H9 (cell line): ENCODE measurements at regions not wholly inside any gene's neighbourhood (a gene's known extent, or its start where the extent isn't known, plus 50 kb on each side); places are given as distances from the start of the nearest gene placed in this dataset.

Experiments
- DNase-seq: peaks from one replicate; pipeline ENCODE4 v3.0.0-alpha.2; 2017
- H2AFZ ChIP-seq: one replicate; pipeline ENCODE4 v1.6.1; 2013; ENCODE audit warnings: mild to moderate bottlenecking, low read length, control low read depth, moderate library complexity
- H2AK5ac ChIP-seq: 2 replicates; pipeline ENCODE4 v1.6.1; 2013; ENCODE audit warnings: low read length, control low read depth, mixed read lengths; ENCODE audit not compliant: insufficient read length
- H2BK120ac ChIP-seq: one replicate; pipeline ENCODE4 v1.6.1; 2013; ENCODE audit warnings: low read depth, mild to moderate bottlenecking, low read length, control low read depth, inconsistent platforms; ENCODE audit not compliant: poor library complexity, severe bottlenecking
- H2BK12ac ChIP-seq: 2 replicates; pipeline ENCODE4 v1.6.1; 2013; ENCODE audit warnings: low read length, control low read depth, mixed read lengths, low read depth; ENCODE audit not compliant: insufficient read length
- H2BK15ac ChIP-seq: 2 replicates; pipeline ENCODE4 v1.6.1; 2013; ENCODE audit warnings: low read depth, low read length, control low read depth
- H2BK20ac ChIP-seq: one replicate; pipeline ENCODE4 v1.6.1; 2013; ENCODE audit warnings: low read depth, mild to moderate bottlenecking, low read length, control low read depth, inconsistent platforms; ENCODE audit not compliant: poor library complexity, severe bottlenecking
- H2BK5ac ChIP-seq: 2 replicates; pipeline ENCODE4 v1.6.1; 2013; ENCODE audit warnings: low read length, control low read depth, mixed read lengths; ENCODE audit not compliant: insufficient read length
- H3K14ac ChIP-seq: 2 replicates; pipeline ENCODE4 v1.6.1; 2013; ENCODE audit warnings: low read length, control low read depth; ENCODE audit not compliant: insufficient read depth
- H3K18ac ChIP-seq: 2 replicates; pipeline ENCODE4 v1.6.1; 2013; ENCODE audit warnings: low read depth, mild to moderate bottlenecking, mixed read lengths, low read length, control low read depth; ENCODE audit not compliant: insufficient read length
- H3K23ac ChIP-seq: 2 replicates; pipeline ENCODE4 v1.6.1; 2013; ENCODE audit warnings: low read length, control low read depth, mixed read lengths, low read depth; ENCODE audit not compliant: insufficient read length
- H3K23me2 ChIP-seq: 2 replicates; pipeline ENCODE4 v1.6.1; 2013; ENCODE audit warnings: low read depth, mild to moderate bottlenecking, mixed read lengths, low read length, control low read depth; ENCODE audit not compliant: insufficient read length, poor library complexity, severe bottlenecking
- H3K27ac ChIP-seq: 2 replicates; pipeline ENCODE4 v1.5.1; 2013; ENCODE audit warnings: low read length, control low read depth, mixed read lengths, low read depth; ENCODE audit not compliant: insufficient read length
- H3K27me3 ChIP-seq: 2 replicates; pipeline ENCODE4 v1.6.1; 2013; ENCODE audit warnings: low read length, control low read depth, inconsistent platforms; ENCODE audit not compliant: insufficient read depth
- H3K4ac ChIP-seq: 2 replicates; pipeline ENCODE4 v1.6.1; 2013; ENCODE audit warnings: low read depth, mild to moderate bottlenecking, control low read depth, inconsistent platforms, low read length, moderate library complexity
- H3K4me1 ChIP-seq: 2 replicates; pipeline ENCODE4 v1.6.1; 2013; ENCODE audit warnings: low read length, control low read depth, inconsistent platforms; ENCODE audit not compliant: insufficient read depth
- H3K4me2 ChIP-seq: 2 replicates; pipeline ENCODE4 v1.6.1; 2013; ENCODE audit warnings: low read length, control low read depth, mixed read lengths; ENCODE audit not compliant: insufficient read length, insufficient read depth
- H3K56ac ChIP-seq: 2 replicates; pipeline ENCODE4 v1.6.1; 2013; ENCODE audit warnings: low read depth, mild to moderate bottlenecking, mixed read lengths, low read length, control low read depth; ENCODE audit not compliant: insufficient read length
- H3K79me1 ChIP-seq: 2 replicates; pipeline ENCODE4 v1.6.1; 2013; ENCODE audit warnings: low read depth, mild to moderate bottlenecking, moderate library complexity, low read length, control low read depth, inconsistent platforms; ENCODE audit not compliant: insufficient read depth, poor library complexity, severe bottlenecking
- H3K79me2 ChIP-seq: 2 replicates; pipeline ENCODE4 v1.6.1; 2013; ENCODE audit warnings: low read length, control low read depth, inconsistent platforms; ENCODE audit not compliant: insufficient read depth
- H3K9ac ChIP-seq: 2 replicates; pipeline ENCODE4 v1.6.1; 2013; ENCODE audit warnings: low read length, control low read depth, mixed read lengths; ENCODE audit not compliant: insufficient read length; ENCODE audit errors: extremely low read depth
- H3K9me3 ChIP-seq: one replicate; pipeline ENCODE4 v1.6.1; 2013; ENCODE audit warnings: low read depth, low read length, inconsistent platforms; ENCODE audit not compliant: control insufficient read depth
- H3T11ph ChIP-seq: one replicate; pipeline ENCODE4 v1.6.1; 2013; ENCODE audit warnings: mild to moderate bottlenecking, low read length, control low read depth, inconsistent platforms
- H4K20me1 ChIP-seq: one replicate; pipeline ENCODE4 v1.6.1; 2013; ENCODE audit not compliant: control insufficient read depth, insufficient read length, insufficient read depth
- H4K5ac ChIP-seq: 2 replicates; pipeline ENCODE4 v1.6.1; 2013; ENCODE audit warnings: low read depth, mild to moderate bottlenecking, mixed read lengths, low read length, control low read depth; ENCODE audit not compliant: insufficient read length
- H4K8ac ChIP-seq: replicated peaks from 2 replicates; pipeline ENCODE4 v1.6.1; 2013; ENCODE audit warnings: low read length, control low read depth, mixed read lengths, low read depth; ENCODE audit not compliant: insufficient read length
- H4K91ac ChIP-seq: 2 replicates; pipeline ENCODE4 v1.6.1; 2013; ENCODE audit warnings: low read depth, mild to moderate bottlenecking, moderate library complexity, mixed read lengths, low read length, control low read depth; ENCODE audit not compliant: insufficient read length
- H3K27ac Mint-ChIP-seq, 3 experiments: 2 replicates in 2 of 3; 3 replicates in 1 of 3; pipeline ENCODE4 v1.8.0; 2020 to 2021; ENCODE audit warnings: mixed read lengths in 3 of 3, mild to moderate bottlenecking in 1 of 3, moderate library complexity in 1 of 3
- H3K27me3 Mint-ChIP-seq: 2 replicates; pipeline ENCODE4 v1.8.0; 2021; ENCODE audit warnings: low read depth, mild to moderate bottlenecking, moderate library complexity, mixed read lengths
- H3K36me3 Mint-ChIP-seq, 3 experiments: 2 replicates in 2 of 3; 3 replicates in 1 of 3; pipeline ENCODE4 v1.8.0; 2020 to 2021; ENCODE audit warnings: low read depth in 3 of 3, mixed read lengths in 3 of 3; ENCODE audit not compliant: insufficient read depth in 1 of 3
- H3K4me1 Mint-ChIP-seq, 2 experiments: 2 replicates each; pipeline ENCODE4 v1.8.0; 2020; ENCODE audit warnings: mixed read lengths in 2 of 2
- H3K4me3 Mint-ChIP-seq, 2 experiments: 2 replicates in 1 of 2; 3 replicates in 1 of 2; pipeline ENCODE4 v1.8.0; 2020 to 2021; ENCODE audit warnings: mild to moderate bottlenecking in 2 of 2, mixed read lengths in 2 of 2, moderate library complexity in 1 of 2
- H3K9me3 Mint-ChIP-seq, 2 experiments: 2 replicates in 1 of 2; 3 replicates in 1 of 2; pipeline ENCODE4 v1.8.0; 2020; ENCODE audit warnings: mild to moderate bottlenecking in 2 of 2, mixed read lengths in 2 of 2, moderate library complexity in 1 of 2
- WGBS: extraction: QIAGEN DNeasy Blood & Tissue Kit; methylation state at CpG from one replicate; pipeline ENCODE4 v1.1.7; 2013; ENCODE audit warnings: missing lambda C conversion rate, low lambda C conversion rate, mixed read lengths; ENCODE audit not compliant: insufficient read length; ENCODE audit errors: extremely low coverage; 5-methylcytosine and 5-hydroxymethylcytosine counted together
- TF ChIP-seq, protein P1 (sequence below): fragments of 200-600 bp; sonication (generic); conservative IDR thresholded peaks from 3 replicates; pipeline ENCODE4 v1.8.0; 2021; ENCODE audit warnings: antibody characterized with exemption, mild to moderate bottlenecking

DNA sequence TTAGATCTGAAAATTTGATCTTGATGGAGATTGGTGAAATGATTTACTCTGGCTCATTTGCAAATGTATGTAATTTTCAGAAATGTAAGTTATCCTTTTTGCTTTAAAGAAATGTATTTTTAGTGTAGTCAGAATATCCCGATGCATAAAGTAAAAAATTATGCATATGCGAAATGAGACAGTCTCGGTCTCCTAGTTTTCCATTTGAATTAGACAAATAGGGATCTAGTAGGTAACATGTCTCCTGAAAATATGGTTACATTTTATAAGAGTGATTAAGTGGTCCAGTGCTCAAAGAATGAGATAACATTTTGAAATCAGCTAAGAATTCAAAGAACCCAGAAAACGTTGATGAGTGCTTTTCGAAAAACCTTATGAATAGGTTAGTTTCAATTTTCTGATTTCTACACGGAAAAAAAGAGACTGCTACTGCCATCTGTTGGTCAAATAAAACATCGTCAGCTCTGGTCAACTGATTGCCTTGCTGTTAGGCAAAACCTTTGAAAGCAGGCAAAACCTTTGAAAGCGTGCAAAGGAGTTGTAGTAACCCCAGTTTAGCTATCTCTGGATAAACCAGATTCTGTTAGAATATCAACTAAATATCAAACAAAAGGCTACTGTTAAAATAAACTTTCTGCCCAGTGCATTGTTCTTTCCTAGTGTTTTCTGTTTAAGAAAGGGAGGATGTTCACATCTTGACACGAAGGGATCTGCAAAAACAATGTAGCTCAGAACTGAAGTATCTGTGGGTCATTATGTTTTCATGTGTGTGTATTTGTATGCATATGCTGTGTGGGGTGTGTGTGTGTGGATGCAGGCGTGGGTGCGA is 59.3 kb upstream of the CHMP2B start:
- Histone ChIP-seq H4K8ac (peak overlapping the region; percentile 40), H3T11ph (no peak overlapping the region), H4K91ac (no peak overlapping the region), H3K18ac (no peak overlapping the region), H3K4ac (no peak overlapping the region), H3K23me2 (no peaks in the 10 kb centered on the region), H4K20me1 (no peaks in the 10 kb centered on the region), H3K79me2 (no peaks in the 10 kb centered on the region), H3K27ac (no peak overlapping the region), H2BK120ac (no peak overlapping the region), H4K5ac (peak overlapping the region; percentile 90), H2BK12ac (no peak overlapping the region), H3K9ac (no peak overlapping the region), H2AK5ac (no peak overlapping the region), H3K56ac (no peak overlapping the region), H3K14ac (no peak overlapping the region), H2BK15ac (no peak overlapping the region), H3K4me1 (no peaks in the 10 kb centered on the region), H3K79me1 (no peaks in the 10 kb centered on the region), H2BK5ac (no peak overlapping the region), H2BK20ac (no peak overlapping the region), H3K4me2 (no peak overlapping the region), H3K23ac (no peak overlapping the region), H3K27me3 (no peaks in the 10 kb centered on the region), H2AFZ (peak overlapping the region; percentile 87), H3K9me3 (no peaks in the 10 kb centered on the region)
- no peaks in the 10 kb centered on the region for H3K9me3 Mint-ChIP-seq
- H3K36me3 Mint-ChIP-seq, result no peaks in the 10 kb centered on the region; a peak in 1 of 7 replicates
- no peak overlapping the region for H3K4me3 Mint-ChIP-seq
- DNase-seq, result no peak
- no peaks in the 10 kb centered on the region for H3K27me3 Mint-ChIP-seq
- peaks cover 3 to 7% of the 10 kb centered on the region in 2 experiments; a peak in 3 of 4 replicates for H3K4me1 Mint-ChIP-seq
- TF ChIP-seq, protein P1, sequence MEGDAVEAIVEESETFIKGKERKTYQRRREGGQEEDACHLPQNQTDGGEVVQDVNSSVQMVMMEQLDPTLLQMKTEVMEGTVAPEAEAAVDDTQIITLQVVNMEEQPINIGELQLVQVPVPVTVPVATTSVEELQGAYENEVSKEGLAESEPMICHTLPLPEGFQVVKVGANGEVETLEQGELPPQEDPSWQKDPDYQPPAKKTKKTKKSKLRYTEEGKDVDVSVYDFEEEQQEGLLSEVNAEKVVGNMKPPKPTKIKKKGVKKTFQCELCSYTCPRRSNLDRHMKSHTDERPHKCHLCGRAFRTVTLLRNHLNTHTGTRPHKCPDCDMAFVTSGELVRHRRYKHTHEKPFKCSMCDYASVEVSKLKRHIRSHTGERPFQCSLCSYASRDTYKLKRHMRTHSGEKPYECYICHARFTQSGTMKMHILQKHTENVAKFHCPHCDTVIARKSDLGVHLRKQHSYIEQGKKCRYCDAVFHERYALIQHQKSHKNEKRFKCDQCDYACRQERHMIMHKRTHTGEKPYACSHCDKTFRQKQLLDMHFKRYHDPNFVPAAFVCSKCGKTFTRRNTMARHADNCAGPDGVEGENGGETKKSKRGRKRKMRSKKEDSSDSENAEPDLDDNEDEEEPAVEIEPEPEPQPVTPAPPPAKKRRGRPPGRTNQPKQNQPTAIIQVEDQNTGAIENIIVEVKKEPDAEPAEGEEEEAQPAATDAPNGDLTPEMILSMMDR, result peak; percentile 71
- peak overlapping the region in 1 of 3 experiments; percentile 69; a peak in 2 of 7 replicates for H3K27ac Mint-ChIP-seq
- WGBS, result no CpG with 5 or more reads among the region's 11 CpGs
